B cell (primary cell): ENCODE measurements at regions not wholly inside any gene's neighbourhood (a gene's known extent, or its start where the extent isn't known, plus 50 kb on each side); places are given as distances from the start of the nearest gene placed in this dataset.

Experiments used
- EZH2 ChIP-seq: IDR thresholded peaks from 2 replicates; pipeline ENCODE4 v1.6.1; 2012; ENCODE audit warnings: borderline replicate concordance, low read depth, mild to moderate bottlenecking, moderate library complexity, low read length; ENCODE audit not compliant: insufficient read depth, poor library complexity, severe bottlenecking
- TF ChIP-seq, protein P1 (sequence below): fragments of 200-600 bp; IDR thresholded peaks from one replicate; pipeline ENCODE4 v1.8.0; 2022; ENCODE audit warnings: antibody characterized with exemption, mild to moderate bottlenecking

DNA sequence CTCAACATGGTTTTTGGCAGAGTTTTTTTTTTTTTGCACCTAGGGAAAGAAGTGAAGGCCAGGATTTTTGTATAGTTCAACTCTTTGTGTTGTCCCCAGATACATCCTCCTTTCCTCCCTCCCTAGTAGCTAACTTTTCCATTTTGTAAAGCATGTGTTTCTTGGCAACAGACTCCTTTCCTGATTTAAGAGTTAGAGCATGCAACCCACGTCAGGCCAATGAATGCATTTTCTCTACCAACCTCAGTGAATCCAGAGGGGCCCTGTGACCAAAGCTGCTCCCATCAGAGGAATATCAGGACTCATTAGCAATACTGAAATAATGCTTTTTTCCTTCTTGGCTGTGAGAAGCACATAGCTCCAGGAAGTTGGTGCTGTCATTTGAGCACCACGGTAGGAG, 287.2 kb downstream of the LMO4 start:
- TF ChIP-seq, protein P1, sequence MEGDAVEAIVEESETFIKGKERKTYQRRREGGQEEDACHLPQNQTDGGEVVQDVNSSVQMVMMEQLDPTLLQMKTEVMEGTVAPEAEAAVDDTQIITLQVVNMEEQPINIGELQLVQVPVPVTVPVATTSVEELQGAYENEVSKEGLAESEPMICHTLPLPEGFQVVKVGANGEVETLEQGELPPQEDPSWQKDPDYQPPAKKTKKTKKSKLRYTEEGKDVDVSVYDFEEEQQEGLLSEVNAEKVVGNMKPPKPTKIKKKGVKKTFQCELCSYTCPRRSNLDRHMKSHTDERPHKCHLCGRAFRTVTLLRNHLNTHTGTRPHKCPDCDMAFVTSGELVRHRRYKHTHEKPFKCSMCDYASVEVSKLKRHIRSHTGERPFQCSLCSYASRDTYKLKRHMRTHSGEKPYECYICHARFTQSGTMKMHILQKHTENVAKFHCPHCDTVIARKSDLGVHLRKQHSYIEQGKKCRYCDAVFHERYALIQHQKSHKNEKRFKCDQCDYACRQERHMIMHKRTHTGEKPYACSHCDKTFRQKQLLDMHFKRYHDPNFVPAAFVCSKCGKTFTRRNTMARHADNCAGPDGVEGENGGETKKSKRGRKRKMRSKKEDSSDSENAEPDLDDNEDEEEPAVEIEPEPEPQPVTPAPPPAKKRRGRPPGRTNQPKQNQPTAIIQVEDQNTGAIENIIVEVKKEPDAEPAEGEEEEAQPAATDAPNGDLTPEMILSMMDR, result no peak
- TF ChIP-seq EZH2, result no peak
